GM21786 (cell line): ENCODE measurements at regions not wholly inside any gene's neighbourhood (a gene's known extent, or its start where the extent isn't known, plus 50 kb on each side); places are given as distances from the start of the nearest gene placed in this dataset.

Experiments used
- ATAC-seq: cut with Tn5 transposase; IDR thresholded peaks from one replicate; pipeline ENCODE4 v1.9.1; 2021; ENCODE audit not compliant: unreplicated experiment

DNA sequence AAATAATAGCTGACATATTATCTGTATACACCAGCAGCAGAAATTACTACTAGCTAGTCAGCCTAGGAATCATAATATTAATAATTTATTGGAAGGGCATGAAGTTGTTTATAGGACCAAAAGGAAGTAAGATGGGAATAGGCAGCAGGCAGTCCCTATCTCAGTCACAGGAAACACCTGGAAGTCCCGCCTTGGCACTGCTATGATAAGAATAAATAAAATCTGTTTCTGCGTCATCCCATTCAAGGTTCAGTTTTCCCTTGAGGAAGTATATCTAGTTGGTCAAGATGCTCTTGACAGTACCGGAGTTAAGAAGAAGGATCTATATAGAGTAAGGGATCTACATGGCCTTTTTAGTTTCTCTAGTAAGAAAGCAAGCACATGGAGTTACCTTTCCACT is 830.8 kb downstream of the DIAPH3 start:
- ATAC-seq: no peak

DNA sequence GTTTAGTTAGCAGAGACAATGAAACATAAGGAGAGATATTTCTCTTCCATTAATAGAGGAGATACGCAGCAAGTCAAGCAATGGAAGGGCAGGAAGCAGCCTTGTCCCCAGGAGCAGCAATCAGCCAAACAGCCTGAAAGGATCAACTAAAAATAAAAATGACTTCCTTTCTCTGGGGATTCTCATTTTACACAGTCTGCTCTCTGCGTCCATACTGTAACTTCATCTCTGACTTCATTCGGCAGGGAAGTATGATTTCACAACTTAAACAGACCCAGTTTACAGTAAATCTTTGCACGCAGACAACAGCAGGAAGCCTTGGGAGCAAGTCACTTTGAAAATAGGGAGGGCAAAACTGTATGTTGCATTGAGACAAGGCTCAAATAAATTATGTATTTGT is 826.7 kb downstream of the DIAPH3 start:
- ATAC-seq: no peak

DNA sequence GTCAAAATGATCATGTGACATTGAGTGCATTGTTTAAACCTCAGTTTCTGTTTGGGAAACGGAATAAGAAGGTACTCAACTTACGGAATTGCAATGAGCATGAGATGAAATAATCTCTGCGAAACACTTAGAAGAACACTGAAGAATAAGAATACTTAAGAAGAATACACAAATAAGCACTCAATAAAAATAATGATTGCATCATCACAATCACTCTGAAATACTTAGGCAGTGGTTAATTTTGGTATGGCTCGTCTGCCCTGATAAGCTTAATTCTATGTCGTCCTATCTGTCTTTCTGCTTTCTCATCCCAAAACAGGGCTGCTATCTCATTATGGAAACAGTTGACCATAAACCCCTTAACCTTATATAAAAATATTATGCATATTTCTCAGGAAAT is 823.6 kb downstream of the DIAPH3 start:
- no peak for ATAC-seq

DNA sequence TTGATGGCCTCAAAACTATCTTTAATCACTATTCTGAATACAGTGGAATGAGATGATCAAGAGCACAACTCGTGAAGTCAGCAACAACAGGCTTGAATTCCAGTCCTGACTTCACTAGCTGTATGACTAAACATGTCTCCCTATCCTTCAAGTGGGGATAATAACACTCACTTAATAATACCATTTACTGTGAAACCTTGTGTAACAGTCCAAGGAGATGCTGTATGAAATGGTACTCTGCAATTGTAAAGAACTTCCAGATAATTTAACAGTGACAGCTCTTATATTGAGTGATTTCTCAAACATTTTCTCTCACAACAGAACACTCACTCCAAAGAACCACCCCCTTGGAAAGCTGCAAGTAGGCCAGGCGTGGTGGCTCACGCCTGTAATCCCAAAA is 823.1 kb downstream of the DIAPH3 start:
- ATAC-seq: no peak

DNA sequence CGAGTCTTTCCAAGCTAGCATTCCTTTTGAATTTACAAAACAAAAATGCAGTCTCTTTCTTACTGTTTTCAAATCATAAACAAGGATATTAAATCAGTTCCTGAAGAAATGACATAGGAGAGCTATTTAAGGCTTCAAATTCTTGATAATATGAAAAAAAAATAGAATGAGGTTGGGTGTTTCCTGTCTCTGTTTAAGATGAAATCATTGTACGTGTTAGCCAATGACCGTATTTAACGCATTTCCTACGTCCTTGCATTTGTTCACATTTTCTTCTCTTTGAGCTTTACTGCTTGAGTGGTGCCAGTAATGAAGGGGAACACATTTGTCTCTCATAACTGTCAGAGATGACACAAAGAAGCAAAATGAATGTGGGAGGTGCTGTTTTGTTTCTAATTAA is 821.3 kb downstream of the DIAPH3 start:
- ATAC-seq: no peak

DNA sequence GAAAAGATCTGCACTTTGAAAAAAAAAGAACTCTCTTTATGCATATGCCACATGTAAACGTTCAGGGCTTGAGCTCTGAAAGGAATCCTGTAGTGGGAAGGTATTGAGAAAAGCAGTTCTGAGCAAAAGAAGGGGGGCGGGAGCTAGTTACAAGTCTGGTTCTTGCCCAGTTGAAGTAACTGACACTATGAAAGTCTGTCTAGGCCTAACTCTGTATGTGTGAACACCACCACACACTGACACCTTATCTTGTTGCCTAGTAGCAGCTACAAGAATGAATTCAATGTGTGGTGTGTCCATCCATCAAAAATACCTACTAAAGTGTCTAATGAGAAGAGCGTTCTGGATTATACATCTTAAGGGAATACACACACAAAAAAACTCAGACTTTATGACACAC is 820.6 kb downstream of the DIAPH3 start:
- no peak for ATAC-seq

DNA sequence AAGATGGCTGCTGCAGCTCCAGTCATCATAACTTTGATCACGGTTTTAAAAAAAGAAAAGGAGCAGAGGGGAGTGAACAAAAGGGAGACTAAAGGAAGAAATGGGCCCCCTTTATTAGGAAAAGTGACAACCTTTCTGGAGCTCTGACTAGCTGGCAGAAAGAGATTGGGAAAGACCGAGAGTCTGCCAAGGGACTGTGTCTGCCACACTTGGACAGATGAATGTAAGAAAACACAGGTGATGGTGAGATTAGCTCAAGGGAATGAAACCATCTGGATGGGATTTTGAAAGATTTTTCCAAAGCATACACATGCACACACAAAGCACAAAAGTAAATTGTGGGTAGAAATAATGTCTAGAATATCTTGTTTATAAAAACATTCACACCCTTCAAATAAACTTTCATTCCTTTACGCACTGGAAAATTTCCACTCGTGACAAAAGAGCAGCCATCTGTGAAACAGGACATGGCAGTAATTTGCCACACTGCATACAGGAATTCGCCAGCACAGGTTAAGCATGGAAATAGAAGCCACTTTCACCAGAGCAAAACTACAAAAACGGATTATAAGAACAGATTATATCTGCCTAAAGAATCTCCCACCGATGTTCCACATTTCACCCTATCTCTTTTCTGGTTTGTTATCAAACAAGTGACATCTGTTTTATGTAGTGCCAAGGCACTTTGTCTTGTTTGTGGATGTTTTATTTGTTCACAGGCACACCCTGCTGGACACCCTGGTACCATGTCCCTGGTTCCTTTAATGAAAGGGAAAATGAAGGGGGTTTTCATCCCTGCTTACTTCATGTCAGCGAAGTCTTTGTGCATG is 819.5 kb downstream of the DIAPH3 start:
- no peak for ATAC-seq

DNA sequence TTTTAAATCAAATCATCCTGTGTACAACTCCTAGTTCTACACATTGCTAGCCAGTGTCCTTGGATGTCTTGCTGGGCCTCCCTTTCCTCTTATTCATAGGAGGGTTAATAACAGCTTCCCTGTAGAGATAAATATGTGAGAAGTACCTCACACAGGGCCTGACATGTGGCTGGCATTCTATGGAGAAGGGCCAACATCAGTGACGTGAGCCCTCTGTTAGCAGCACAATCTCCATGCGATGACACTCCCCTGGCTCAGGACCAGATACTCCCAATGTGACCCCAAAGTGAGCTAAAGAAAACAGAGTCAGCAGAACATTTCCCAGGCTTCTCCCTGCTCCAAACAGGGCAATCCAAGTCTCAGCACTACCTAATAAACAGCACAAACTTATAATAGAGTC is 818.4 kb downstream of the DIAPH3 start:
- no peak for ATAC-seq

DNA sequence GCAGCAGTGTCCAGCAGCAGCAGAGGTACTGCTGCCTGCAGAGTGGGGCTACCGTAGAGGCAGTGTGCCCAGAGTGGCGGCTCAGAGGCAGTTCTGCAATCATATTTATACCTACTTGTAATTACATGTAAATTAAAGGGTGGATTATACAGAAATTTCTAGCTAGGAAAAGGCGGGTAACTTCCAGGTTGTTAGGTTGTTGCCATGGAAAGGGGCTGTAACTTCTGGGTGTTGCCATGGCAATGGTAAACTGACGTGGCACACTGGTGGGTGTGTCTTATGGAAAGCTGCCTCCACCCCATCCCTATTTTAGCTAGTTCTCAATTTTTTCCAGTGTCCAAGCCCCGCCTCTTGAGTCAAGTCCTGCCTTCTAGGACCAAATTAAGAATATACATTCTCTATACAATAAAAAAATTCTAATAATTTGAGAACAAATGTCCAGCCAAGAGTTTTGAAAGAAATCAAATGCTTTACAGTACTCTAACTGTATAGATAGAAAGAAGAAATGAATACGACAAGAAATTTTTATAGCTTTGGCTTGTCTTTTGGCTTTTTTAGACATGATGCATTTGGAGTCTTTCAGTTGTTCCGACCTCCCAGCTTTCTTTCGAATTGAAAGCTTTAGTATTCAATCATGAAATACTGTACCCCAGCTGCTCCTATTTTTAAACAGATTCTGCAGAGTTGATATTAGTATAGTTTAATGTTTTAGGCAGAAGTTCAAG is 816.6 kb downstream of the DIAPH3 start:
- no peak for ATAC-seq

DNA sequence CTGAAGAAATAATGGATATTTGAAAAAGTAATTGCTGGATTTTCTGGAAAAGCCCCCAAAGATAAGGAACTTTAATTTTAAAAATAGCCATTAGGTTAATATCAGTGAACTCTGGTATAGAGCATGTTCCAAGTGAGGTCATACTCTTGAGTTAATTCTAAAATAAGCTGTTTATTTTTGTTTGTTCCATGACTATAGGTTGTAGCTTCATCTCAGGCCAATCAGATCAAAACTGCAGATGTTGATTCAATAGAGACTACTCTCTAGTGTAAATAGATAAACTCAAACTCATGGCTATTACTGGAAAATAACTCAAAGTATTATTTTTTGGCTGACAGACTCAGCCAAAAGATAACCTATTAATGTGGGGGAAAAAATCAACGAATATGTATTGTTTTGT is 815.1 kb downstream of the DIAPH3 start:
- no peak for ATAC-seq

DNA sequence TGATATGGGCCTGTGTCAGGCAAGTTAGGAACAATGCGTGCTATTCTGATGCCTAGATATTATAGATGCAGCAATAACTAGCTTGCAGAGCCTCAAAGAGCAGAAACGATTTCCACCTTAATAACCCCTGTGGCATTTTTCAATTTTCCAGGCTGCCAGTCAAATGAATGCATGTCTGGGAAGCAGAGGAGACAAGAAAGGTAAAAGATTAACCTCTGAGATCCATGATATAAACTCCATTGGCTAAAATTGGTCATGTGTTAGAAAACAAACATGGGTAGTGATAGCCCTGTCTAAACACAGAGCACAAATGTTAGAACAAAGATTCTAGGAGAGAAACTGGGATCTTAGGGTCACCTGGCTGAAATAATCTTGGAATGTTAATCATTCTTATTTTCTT is 811.1 kb downstream of the DIAPH3 start:
- ATAC-seq: no peak

DNA sequence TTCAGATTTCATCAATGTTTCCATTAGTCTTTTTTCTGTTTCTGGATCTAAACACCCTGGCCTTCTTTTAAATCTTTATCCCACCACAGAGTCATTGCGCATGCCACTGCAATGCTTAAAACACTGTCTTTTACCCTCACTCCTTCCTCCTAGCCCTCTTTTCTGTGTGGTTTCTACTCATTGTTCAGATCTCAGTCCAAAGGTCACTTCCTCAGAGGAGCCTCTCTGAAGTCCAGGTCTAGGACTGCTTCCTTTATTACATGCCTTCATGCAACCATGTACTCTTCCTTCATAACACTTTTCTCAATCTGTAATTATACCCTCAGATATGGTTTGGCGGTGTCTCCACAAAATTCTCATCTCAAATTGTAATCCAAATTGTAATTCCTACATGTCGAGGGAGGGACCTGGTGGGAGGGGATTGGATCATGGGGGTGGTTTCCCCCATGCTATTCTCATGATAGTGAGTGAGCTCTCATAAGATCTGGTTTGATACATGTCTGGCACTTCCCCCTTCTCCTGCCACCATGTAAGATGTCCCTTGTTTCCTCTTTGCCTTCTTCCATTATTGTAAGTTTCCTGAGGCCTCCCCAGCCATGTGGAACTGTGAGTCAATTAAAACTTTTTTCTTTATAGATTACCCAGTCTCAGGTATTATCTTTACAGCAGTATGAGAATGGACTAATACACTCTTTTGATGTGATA is 808.9 kb downstream of the DIAPH3 start:
- ATAC-seq: peak; percentile 75

DNA sequence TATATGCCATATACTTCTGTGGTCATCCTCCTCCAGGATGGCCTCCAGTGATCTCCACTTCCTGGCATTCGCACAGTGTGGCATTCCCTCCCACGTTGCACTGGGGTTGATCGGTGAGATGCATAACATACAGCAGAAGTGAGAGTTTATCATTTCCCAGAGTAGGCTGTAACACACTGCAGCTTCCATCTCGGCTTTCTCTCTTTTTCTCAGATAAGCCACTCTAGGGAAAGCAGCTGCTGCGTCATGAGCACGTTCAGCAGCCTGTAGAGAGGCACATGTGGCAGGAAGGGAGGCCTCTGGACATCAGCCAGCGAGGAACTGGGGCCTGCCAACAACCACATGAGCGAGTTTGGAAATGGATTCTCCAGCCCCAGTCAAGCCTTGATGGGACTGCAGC is 807.1 kb downstream of the DIAPH3 start:
- no peak for ATAC-seq

DNA sequence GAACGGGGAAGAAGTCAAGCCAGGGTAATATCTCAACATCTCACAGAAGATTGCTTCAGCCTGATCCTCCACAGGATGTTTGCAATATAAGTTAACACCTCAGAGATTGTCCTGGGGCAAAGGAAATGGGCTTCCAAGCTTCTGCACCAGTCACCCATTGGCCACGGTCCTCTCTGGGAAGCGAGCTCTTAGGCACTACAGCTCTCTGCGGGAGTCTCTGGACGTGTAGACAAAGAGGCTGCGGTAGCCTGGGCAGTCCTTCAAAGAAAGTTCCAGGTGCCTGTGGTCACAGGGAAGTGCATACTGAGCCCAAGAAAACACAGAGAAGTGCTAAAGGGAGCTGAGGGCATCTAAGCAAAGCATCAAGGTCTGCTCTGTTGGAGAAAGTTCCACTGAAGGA is 805.7 kb downstream of the DIAPH3 start:
- ATAC-seq: no peak

DNA sequence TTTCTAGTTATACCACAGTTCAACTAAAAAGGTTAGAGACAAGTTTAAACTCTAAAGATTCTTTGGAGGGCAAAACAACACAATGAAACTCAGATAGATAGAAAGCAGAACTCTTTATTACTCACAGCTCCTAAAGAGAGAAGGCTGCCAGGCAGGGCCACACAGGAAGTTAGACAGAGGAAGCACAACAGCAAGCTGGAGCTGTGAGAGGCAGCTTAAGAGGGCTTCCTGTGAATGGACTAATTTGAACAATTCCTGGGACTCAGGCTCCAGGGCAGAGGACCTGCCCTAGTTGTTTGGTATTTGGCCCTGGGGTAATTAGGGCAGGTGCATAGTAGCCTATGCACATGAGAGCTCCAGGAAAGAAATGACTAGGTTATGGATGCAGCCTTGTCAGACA is 803.6 kb downstream of the DIAPH3 start:
- peak; percentile 84 for ATAC-seq

DNA sequence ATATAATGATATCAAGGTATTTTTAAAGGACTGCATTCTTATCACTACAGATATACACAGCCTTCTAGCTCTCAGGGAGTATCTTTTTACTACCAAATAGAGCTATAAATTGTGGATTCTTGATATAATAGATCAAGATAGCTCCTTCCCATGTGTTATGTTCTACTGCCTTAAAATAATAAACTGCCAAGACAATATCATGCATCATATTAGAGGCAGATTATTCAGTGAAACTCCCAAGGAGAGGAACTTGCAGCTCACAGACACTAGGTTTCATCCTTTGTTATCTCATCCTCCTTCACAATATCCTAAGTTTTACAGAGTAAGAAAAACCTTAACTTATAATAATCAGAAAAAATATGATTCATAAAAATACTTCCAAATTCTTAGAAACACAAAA is 802.8 kb downstream of the DIAPH3 start:
- no peak for ATAC-seq

DNA sequence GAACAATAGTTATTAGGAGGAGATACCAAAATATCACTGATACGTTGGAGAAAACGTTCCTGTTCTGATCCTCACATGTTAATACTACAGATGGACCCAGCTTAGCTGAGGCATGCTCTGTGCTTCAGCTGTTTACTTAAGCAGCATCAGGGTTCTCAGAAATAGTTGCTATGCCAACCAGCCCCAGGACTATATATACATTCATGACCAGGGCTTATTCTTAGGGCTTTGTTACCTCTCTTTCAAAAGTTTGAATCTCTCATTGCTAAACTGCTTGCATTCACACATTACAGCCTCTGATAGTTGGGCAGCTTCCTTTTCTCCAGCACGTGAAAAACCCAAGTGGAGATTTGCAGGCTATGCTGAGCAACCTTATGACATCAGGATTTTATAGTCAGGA is 800.4 kb downstream of the DIAPH3 start:
- ATAC-seq: no peak

DNA sequence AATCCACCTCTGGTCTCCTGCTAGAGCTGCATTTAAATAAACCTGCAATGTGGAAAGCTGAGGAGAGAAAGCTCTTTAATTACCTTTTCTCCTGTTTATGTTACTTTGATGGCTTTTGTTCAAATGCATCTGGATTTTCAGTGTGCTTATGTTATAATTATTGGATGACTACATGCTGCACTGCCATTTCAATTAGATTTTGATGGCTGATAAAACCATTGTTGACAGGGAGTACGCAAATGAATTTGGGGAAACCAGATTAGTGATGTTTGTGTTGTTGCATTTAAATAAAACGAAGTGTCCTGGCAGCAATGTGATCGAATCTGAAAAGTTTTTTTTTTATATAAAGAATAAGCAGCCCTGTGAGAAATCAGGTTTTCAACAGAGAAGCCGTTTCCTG is 799.8 kb downstream of the DIAPH3 start:
- no peak for ATAC-seq

DNA sequence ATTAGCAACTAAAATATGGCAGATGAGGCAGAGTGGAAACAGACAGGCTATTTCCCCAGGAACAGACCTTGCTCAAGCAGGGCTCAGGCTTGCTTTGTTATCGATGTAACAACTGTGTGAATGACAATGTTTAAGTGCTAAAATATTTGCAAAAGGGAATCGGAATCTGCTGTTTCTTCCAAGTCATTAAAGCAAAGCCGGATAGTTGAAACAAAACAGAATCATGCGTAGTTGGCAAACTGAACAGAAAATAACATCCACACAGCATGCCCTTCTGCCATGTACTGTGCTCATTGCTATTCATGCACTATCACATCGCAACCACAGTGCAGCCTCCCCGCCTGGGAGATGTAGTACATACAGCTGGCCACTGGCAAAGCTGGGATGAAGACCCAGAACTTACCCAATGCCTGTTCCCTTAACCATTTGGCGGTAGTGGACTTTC is 799.1 kb downstream of the DIAPH3 start:
- no peak for ATAC-seq

DNA sequence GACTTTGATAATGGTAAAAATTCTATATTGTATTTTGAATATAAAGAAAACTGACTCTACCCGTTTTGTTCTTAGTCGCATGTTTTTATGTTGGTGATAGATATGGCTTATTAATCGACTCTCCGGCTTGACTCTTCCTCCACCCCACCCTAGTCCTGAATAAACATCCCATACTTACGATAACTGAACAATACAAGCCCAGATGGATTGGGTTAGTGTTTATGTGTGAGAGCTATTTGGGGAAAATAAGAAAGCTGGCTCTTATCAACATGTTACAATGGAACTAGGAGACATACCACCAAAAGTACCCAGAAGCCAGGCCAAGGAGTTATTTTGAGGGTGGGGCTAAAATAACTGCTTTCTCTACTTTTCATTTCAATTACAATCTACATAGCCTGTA is 796.3 kb downstream of the DIAPH3 start:
- ATAC-seq: no peak

DNA sequence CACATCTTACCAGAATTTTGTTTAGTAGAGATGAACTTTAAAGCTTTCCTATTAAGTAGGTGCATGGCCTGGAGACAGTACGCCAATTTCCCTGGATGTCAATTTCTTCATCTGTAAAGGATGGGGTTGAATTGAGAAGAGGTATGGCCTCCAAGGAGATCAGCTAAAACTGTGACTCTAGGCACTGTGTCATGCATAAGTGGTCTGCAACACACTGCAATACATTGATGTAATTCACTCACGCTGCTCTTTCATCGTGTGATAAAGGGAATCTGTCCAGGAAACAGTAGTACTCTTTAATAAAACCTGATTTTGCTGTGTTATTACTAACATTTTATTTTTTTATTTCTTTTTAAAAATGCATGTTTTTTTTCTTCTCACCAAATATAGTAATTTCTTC is 795.8 kb downstream of the DIAPH3 start:
- ATAC-seq: no peak

DNA sequence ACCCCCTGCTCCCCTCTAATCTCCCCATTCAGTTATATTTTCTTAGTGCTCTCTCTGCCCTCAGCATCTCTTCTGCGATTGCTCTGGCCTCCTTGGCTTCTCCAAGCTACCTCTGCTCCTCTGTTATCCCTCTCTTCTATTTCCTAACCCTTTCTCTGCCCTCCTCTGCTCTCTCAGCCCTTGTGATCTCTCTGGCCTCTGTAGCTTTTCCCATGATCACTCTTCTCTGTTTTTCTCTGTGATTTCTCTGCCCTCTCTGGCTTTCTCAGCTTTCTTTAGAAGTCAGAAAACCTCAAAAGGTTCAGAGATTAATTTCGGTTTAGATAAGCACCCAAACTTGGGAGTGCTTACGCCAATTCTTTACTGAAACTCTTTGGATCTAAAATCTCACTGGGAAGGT is 795.0 kb downstream of the DIAPH3 start:
- ATAC-seq: no peak
